ENCODE measurements at regions not wholly inside any gene's neighbourhood (a gene's known extent, or its start where the extent isn't known, plus 50 kb on each side); places are given as distances from the start of the nearest gene placed in this dataset.

DNA sequence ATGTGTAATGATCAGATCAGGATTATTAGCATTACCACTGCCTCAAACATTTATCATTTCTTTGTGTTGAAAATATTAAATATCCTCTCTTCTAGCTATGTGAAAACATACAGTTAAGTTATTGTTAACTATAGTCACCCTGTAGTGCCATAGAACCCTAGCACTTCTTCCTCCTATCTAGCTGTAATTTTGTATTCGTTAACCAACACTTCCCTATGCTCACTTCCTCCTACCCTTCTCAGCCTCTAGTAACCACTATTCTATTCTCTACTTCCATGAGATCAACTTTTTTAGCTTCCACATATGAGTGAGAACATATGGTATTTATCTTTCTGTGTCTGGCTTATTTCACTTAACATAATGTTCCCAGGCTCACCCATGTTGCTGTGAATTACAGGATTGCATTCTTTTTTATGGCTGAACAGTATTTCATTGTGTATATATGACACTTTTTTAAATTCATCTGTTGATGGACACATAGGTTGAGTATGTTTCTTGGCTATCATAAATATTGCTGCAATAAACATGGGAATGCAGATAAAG lies 132.7 kb upstream of the RHOBTB1 start:
- TF ChIP-seq GABPA (IDR thresholded peaks at IDR 0.05 in 1 of 2, conservative IDR thresholded peaks at IDR 0.05 in 1 of 2) (no peak), YY1 (IDR thresholded peaks at IDR 0.05) (no peak), JUND (IDR thresholded peaks at IDR 0.05) (no peak), RAD21 (IDR thresholded peaks at IDR 0.05) (no peak), HNF4A (conservative IDR thresholded peaks at IDR 0.05) (no peak), RXRA (IDR thresholded peaks at IDR 0.05) (no peak), EGR1 (IDR thresholded peaks at IDR 0.05; ENCODE audit: low read depth in 2 of 2) (no peak), TAF1 (conservative IDR thresholded peaks at IDR 0.05) (no peak), NR2F2 (IDR thresholded peaks at IDR 0.05) (no peak)
- TF ChIP-seq, protein P1, sequence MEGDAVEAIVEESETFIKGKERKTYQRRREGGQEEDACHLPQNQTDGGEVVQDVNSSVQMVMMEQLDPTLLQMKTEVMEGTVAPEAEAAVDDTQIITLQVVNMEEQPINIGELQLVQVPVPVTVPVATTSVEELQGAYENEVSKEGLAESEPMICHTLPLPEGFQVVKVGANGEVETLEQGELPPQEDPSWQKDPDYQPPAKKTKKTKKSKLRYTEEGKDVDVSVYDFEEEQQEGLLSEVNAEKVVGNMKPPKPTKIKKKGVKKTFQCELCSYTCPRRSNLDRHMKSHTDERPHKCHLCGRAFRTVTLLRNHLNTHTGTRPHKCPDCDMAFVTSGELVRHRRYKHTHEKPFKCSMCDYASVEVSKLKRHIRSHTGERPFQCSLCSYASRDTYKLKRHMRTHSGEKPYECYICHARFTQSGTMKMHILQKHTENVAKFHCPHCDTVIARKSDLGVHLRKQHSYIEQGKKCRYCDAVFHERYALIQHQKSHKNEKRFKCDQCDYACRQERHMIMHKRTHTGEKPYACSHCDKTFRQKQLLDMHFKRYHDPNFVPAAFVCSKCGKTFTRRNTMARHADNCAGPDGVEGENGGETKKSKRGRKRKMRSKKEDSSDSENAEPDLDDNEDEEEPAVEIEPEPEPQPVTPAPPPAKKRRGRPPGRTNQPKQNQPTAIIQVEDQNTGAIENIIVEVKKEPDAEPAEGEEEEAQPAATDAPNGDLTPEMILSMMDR (IDR thresholded peaks at IDR 0.05; ENCODE audit: low read depth, low read length, missing input control), result no peak
- TF ChIP-seq, protein P2, sequence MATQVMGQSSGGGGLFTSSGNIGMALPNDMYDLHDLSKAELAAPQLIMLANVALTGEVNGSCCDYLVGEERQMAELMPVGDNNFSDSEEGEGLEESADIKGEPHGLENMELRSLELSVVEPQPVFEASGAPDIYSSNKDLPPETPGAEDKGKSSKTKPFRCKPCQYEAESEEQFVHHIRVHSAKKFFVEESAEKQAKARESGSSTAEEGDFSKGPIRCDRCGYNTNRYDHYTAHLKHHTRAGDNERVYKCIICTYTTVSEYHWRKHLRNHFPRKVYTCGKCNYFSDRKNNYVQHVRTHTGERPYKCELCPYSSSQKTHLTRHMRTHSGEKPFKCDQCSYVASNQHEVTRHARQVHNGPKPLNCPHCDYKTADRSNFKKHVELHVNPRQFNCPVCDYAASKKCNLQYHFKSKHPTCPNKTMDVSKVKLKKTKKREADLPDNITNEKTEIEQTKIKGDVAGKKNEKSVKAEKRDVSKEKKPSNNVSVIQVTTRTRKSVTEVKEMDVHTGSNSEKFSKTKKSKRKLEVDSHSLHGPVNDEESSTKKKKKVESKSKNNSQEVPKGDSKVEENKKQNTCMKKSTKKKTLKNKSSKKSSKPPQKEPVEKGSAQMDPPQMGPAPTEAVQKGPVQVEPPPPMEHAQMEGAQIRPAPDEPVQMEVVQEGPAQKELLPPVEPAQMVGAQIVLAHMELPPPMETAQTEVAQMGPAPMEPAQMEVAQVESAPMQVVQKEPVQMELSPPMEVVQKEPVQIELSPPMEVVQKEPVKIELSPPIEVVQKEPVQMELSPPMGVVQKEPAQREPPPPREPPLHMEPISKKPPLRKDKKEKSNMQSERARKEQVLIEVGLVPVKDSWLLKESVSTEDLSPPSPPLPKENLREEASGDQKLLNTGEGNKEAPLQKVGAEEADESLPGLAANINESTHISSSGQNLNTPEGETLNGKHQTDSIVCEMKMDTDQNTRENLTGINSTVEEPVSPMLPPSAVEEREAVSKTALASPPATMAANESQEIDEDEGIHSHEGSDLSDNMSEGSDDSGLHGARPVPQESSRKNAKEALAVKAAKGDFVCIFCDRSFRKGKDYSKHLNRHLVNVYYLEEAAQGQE (IDR thresholded peaks at IDR 0.05), result no peak
- TF ChIP-seq, protein P3, sequence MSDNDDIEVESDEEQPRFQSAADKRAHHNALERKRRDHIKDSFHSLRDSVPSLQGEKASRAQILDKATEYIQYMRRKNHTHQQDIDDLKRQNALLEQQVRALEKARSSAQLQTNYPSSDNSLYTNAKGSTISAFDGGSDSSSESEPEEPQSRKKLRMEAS (IDR thresholded peaks at IDR 0.05), result no peak
- TF ChIP-seq, protein P4, sequence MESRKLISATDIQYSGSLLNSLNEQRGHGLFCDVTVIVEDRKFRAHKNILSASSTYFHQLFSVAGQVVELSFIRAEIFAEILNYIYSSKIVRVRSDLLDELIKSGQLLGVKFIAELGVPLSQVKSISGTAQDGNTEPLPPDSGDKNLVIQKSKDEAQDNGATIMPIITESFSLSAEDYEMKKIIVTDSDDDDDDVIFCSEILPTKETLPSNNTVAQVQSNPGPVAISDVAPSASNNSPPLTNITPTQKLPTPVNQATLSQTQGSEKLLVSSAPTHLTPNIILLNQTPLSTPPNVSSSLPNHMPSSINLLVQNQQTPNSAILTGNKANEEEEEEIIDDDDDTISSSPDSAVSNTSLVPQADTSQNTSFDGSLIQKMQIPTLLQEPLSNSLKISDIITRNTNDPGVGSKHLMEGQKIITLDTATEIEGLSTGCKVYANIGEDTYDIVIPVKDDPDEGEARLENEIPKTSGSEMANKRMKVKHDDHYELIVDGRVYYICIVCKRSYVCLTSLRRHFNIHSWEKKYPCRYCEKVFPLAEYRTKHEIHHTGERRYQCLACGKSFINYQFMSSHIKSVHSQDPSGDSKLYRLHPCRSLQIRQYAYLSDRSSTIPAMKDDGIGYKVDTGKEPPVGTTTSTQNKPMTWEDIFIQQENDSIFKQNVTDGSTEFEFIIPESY (IDR thresholded peaks at IDR 0.05), result no peak

All from liver (tissue), 3 donors.